Lower leg skin (tissue), 3 donors: ENCODE measurements at regions not wholly inside any gene's neighbourhood (a gene's known extent, or its start where the extent isn't known, plus 50 kb on each side); places are given as distances from the start of the nearest gene placed in this dataset.

Experiments used
- CTCF ChIP-seq, 3 donors: fragments of 450-650 bp; IDR thresholded peaks; one replicate each; pipeline ENCODE4 v1.5.1; 2016; ENCODE audit warnings: antibody characterized with exemption in 3 of 3, mild to moderate bottlenecking in 3 of 3, moderate library complexity in 2 of 3
- POLR2A ChIP-seq, 2 donors: fragments of 450-650 bp; IDR thresholded peaks; one replicate each; pipeline ENCODE4 v1.6.1; 2016 to 2017; ENCODE audit warnings: antibody characterized with exemption in 2 of 2, mild to moderate bottlenecking in 1 of 2, moderate library complexity in 1 of 2

GRCh38 chr7:118696879-118697278 is 472.4 kb downstream of the ANKRD7 start:
- no peak for TF ChIP-seq CTCF (IDR thresholded peaks at IDR 0.05)
- TF ChIP-seq POLR2A (IDR thresholded peaks at IDR 0.05) = no peak
